IMR-90 (cell line): ENCODE measurements at regions not wholly inside any gene's neighbourhood (a gene's known extent, or its start where the extent isn't known, plus 50 kb on each side); places are given as distances from the start of the nearest gene placed in this dataset.

Experiments
- ATAC-seq: fragments of 200-7000 bp; cut with Tn5 transposase; 2 replicates; pipeline ENCODE4 v1.9.1; 2020; ENCODE audit warnings: low read depth, mild to moderate bottlenecking, moderate library complexity
- BruUV-seq: library from RNA; stranded (reverse); fragments of 400-500 nt; replicated peaks from 2 replicates; lab custom pipeline; 2021; lab: Mats Ljungman, UMichigan
- CTCF ChIA-PET: fragments of 300-600 bp; formaldehyde crosslinking; extraction: SDS; loops from one replicate; lab custom pipeline; 2021; ENCODE audit warnings: antibody characterized with exemption; lab: Yijun Ruan, JAX
- POLR2A ChIA-PET: fragments of 300-600 bp; sonication (Branson Sonifier 250); formaldehyde crosslinking; loops from one replicate; lab custom pipeline; 2022; ENCODE audit warnings: antibody characterized with exemption; ENCODE audit not compliant: unreplicated experiment; lab: Charles Lee
- DNase-seq: peaks from one replicate; pipeline ENCODE4 v3.0.0; 2013
- H2AFZ ChIP-seq: replicated peaks from 2 replicates; pipeline ENCODE3; 2013; ENCODE audit warnings: low read length, mild to moderate bottlenecking; ENCODE audit not compliant: poor library complexity
- H2AK5ac ChIP-seq: 2 replicates; pipeline ENCODE4 v1.6.1; 2013; ENCODE audit warnings: low read depth, low read length, inconsistent platforms
- H2AK9ac ChIP-seq: replicated peaks from 2 replicates; pipeline ENCODE3; 2013; ENCODE audit warnings: mild to moderate bottlenecking, low read depth, low read length, moderate library complexity; ENCODE audit not compliant: poor library complexity
- H2BK120ac ChIP-seq: 2 replicates; pipeline ENCODE4 v1.6.1; 2013; ENCODE audit warnings: low read depth, low read length, inconsistent platforms
- H2BK15ac ChIP-seq: 3 replicates; pipeline ENCODE4 v1.6.1; 2013; ENCODE audit warnings: low read depth, low read length, inconsistent platforms
- H2BK20ac ChIP-seq: 2 replicates; pipeline ENCODE4 v1.6.1; 2013; ENCODE audit warnings: low read depth, mild to moderate bottlenecking, inconsistent platforms, low read length, moderate library complexity
- H2BK5ac ChIP-seq: 2 replicates; pipeline ENCODE4 v1.6.1; 2013; ENCODE audit warnings: mild to moderate bottlenecking, low read depth, low read length, inconsistent platforms; ENCODE audit not compliant: poor library complexity, severe bottlenecking
- H3K14ac ChIP-seq: replicated peaks from 2 replicates; pipeline ENCODE4 v1.6.1; 2013; ENCODE audit warnings: low read depth, low read length, inconsistent platforms
- H3K18ac ChIP-seq: 2 replicates; pipeline ENCODE4 v1.6.1; 2013; ENCODE audit warnings: low read depth, low read length, control low read depth
- H3K23ac ChIP-seq: 2 replicates; pipeline ENCODE4 v1.6.1; 2013; ENCODE audit warnings: low read depth, low read length, inconsistent platforms
- H3K27ac ChIP-seq: 2 replicates; pipeline ENCODE4 v1.5.1; 2013; ENCODE audit warnings: mild to moderate bottlenecking, control low read depth, low read length; ENCODE audit not compliant: insufficient read depth
- H3K27me3 ChIP-seq: 2 replicates; pipeline ENCODE4 v1.6.1; 2013; ENCODE audit warnings: low read length; ENCODE audit not compliant: control insufficient read depth, insufficient read depth
- H3K36me3 ChIP-seq: 2 replicates; pipeline ENCODE4 v1.6.1; 2013; ENCODE audit warnings: low read length, mixed read lengths; ENCODE audit not compliant: control insufficient read depth, insufficient read depth
- H3K4ac ChIP-seq: 2 replicates; pipeline ENCODE4 v1.6.1; 2013; ENCODE audit warnings: low read depth, low read length, inconsistent platforms
- H3K4me1 ChIP-seq: 2 replicates; pipeline ENCODE4 v1.6.1; 2013; ENCODE audit warnings: low read length, mixed read lengths; ENCODE audit not compliant: control insufficient read depth, insufficient read depth
- H3K4me2 ChIP-seq: 2 replicates; pipeline ENCODE4 v1.6.1; 2013; ENCODE audit warnings: low read depth, mild to moderate bottlenecking, control low read depth, low read length, moderate library complexity
- H3K4me3 ChIP-seq: 2 replicates; pipeline ENCODE4 v1.5.1; 2013; ENCODE audit warnings: low read depth, mild to moderate bottlenecking, control low read depth, low read length, moderate library complexity; ENCODE audit not compliant: insufficient read depth
- H3K56ac ChIP-seq: 2 replicates; pipeline ENCODE4 v1.6.1; 2013; ENCODE audit warnings: low read length, inconsistent platforms; ENCODE audit not compliant: insufficient read depth; ENCODE audit errors: extremely low read depth
- H3K79me1 ChIP-seq, 2 experiments: 2 replicates each; pipeline ENCODE4 v1.6.1; 2013; ENCODE audit warnings: low read length in 2 of 2, inconsistent platforms in 1 of 2, low read depth in 1 of 2
- H3K9ac ChIP-seq: 2 replicates; pipeline ENCODE4 v1.6.1; 2013; ENCODE audit warnings: low read depth, low read length, control low read depth
- H3K9me1 ChIP-seq: 2 replicates; pipeline ENCODE4 v1.6.1; 2013; ENCODE audit warnings: low read length, inconsistent platforms; ENCODE audit not compliant: insufficient read depth
- H3K9me3 ChIP-seq: 2 replicates; pipeline ENCODE4 v1.6.1; 2013; ENCODE audit warnings: low read length; ENCODE audit not compliant: control insufficient read depth, insufficient read depth
- H4K20me1 ChIP-seq: 2 replicates; pipeline ENCODE4 v1.6.1; 2013; ENCODE audit warnings: low read length, inconsistent platforms; ENCODE audit not compliant: insufficient read depth
- H4K5ac ChIP-seq: 2 replicates; pipeline ENCODE4 v1.6.1; 2013; ENCODE audit warnings: mild to moderate bottlenecking, low read depth, low read length, control low read depth
- H4K8ac ChIP-seq, 2 experiments: 2 replicates each; pipeline ENCODE4 v1.6.1; 2013; ENCODE audit warnings: low read depth in 2 of 2, low read length in 2 of 2, control low read depth in 1 of 2, inconsistent platforms in 1 of 2
- H4K91ac ChIP-seq: 2 replicates; pipeline ENCODE4 v1.6.1; 2013; ENCODE audit warnings: low read depth, low read length, inconsistent platforms; ENCODE audit not compliant: insufficient read depth
- BHLHE40 ChIP-seq: fragments of 150-350 bp; IDR thresholded peaks from 2 replicates; pipeline ENCODE4 v1.6.1; 2016; ENCODE audit warnings: mild to moderate bottlenecking, low read depth, low read length
- MAFK ChIP-seq: IDR thresholded peaks from 2 replicates; pipeline ENCODE4 v1.6.1; 2012; ENCODE audit warnings: low read depth, low read length, improper control_type of control experiment
- WGBS, 2 experiments: methylation state at CpG; one replicate each; pipeline versions ENCODE4 v1.1.5 to v1.1.7; 2013; ENCODE audit warnings: missing lambda C conversion rate in 2 of 2; ENCODE audit not compliant: insufficient read length in 1 of 2; ENCODE audit errors: extremely low coverage in 2 of 2; 5-methylcytosine and 5-hydroxymethylcytosine counted together
- dilution Hi-C: fragments of 300-500 bp; cut with HindIII; formaldehyde crosslinking; loops from one replicate; pipeline ENCODE4 v1.14.3; 2018; ENCODE audit warnings: low sequenced_read_pairs; ENCODE audit not compliant: unreplicated experiment
- in situ Hi-C: fragments of 300-500 bp; cut with MboI; formaldehyde crosslinking; loops from 3 replicates; pipeline ENCODE4 v1.14.3; 2019; ENCODE audit warnings: low sequenced_read_pairs, inconsistent platforms, mixed read lengths
- intact Hi-C: fragments of 100-400 bp; cut with micrococcal nuclease; formaldehyde crosslinking; loops from 2 replicates; pipeline ENCODE4 v1.10.0; 2022

DNA sequence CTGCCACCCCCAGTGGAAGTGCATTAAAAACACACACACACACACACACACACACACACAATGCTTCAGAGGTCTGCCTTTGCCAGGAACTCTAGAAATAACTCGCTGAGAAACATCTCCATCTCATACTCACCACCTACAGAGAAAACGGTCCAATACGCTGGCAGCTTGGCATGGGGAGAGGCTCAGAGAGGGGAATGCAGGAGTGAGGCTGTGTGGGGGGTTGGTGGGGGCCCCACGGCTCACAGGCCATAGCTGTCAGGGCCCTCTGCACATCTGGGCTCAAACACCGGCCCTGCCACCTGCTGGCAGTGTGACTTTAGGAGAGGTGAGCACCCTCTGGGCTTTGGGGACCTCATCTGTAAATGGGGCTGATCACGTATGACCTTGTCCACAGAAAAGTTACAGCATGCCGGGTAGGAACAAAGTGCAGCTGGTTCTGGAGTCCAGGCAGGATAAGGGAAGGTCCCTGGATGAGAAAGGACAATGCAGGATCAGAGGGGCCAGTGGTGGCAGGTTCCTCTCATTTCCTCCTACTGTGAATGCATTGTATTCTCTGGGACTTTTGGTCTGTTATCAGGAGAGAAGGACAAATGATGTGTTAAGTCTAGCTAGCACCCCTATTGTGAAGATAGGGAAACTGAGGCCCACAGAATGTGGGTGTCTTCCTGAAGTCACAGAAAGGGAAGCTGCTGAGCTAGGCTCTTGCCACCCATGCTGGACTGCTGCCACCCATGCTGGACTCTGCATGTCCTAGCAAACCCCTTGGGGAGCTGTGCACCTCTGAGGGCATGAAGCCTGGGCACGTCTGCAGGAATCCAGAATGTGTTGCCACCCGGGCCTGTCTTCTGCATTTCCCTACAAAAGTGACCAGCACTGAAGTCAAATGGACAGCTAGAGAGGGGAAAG is 404.6 kb downstream of the RPS24 start:
- no peak overlapping the region for H3K18ac ChIP-seq
- ChIA-PET POLR2A (no interaction called here), CTCF (no interaction called here)
- H2AK9ac ChIP-seq = no peak overlapping the region
- intact Hi-C loops = no loop called here
- no peak for DNase-seq
- BruUV-seq = no TSS peak
- no peak for TF ChIP-seq BHLHE40
- no peak for TF ChIP-seq MAFK
- dilution Hi-C loops = no loop called here
- no peak overlapping the region for H3K9ac ChIP-seq
- 90% methylated on average over 2 of the region's 9 CpGs; no CpG with 5 or more reads in 1 of the 2 experiments for WGBS, 2 experiments
- H3K14ac ChIP-seq = no peak overlapping the region
- H3K79me1 ChIP-seq = no peaks in the 10 kb centered on the region; a peak in 1 of 4 replicates
- no peaks in the 10 kb centered on the region for H3K9me3 ChIP-seq
- H2AFZ ChIP-seq = no peak overlapping the region
- no peak overlapping the region for H3K4ac ChIP-seq
- peaks cover 7% of the 10 kb centered on the region for H3K9me1 ChIP-seq
- H3K23ac ChIP-seq = no peak overlapping the region
- no peak overlapping the region for H4K8ac ChIP-seq
- H3K56ac ChIP-seq = no peak overlapping the region
- H2BK120ac ChIP-seq = no peak overlapping the region
- H2BK5ac ChIP-seq = no peak overlapping the region
- ATAC-seq = no peak
- H2AK5ac ChIP-seq = no peak overlapping the region
- in situ Hi-C loops = no loop called here
- no peaks in the 10 kb centered on the region for H3K36me3 ChIP-seq
- H4K20me1 ChIP-seq = no peaks in the 10 kb centered on the region
- no peak overlapping the region for H2BK20ac ChIP-seq
- no peak overlapping the region for H2BK15ac ChIP-seq
- H3K27me3 ChIP-seq = peaks cover 7% of the 10 kb centered on the region; the same call in 1 of the 2 replicates
- H3K27ac ChIP-seq = no peak overlapping the region
- H3K4me2 ChIP-seq = no peak overlapping the region
- H3K4me3 ChIP-seq = no peak overlapping the region
- H4K5ac ChIP-seq = no peak overlapping the region
- H4K91ac ChIP-seq = no peak overlapping the region
- peaks cover 4% of the 10 kb centered on the region; the same call in 1 of the 2 replicates for H3K4me1 ChIP-seq
